KMS-11 (cell line): ENCODE measurements at regions not wholly inside any gene's neighbourhood (a gene's known extent, or its start where the extent isn't known, plus 50 kb on each side); places are given as distances from the start of the nearest gene placed in this dataset.

Experiments used
- H2AFZ ChIP-seq: fragments of 200-600 bp; sonication (generic); 2 replicates; pipeline ENCODE4 v1.6.1; 2016; ENCODE audit warnings: antibody characterized with exemption, mixed run types, low read depth
- H3K27ac ChIP-seq: fragments of 200-600 bp; sonication (generic); 2 replicates; pipeline ENCODE4 v1.6.1; 2016; ENCODE audit warnings: mild to moderate bottlenecking, mixed run types
- H3K27me3 ChIP-seq: fragments of 200-600 bp; sonication (generic); 2 replicates; pipeline ENCODE4 v1.6.1; 2017; ENCODE audit warnings: mild to moderate bottlenecking, low read depth, mixed run types, moderate library complexity; ENCODE audit not compliant: insufficient read depth
- H3K36me3 ChIP-seq: fragments of 200-600 bp; sonication (generic); 2 replicates; pipeline ENCODE4 v1.6.1; 2017; ENCODE audit warnings: mild to moderate bottlenecking, mixed run types; ENCODE audit not compliant: insufficient read depth
- H3K4me1 ChIP-seq: fragments of 200-600 bp; sonication (generic); 2 replicates; pipeline ENCODE4 v1.6.1; 2016; ENCODE audit warnings: mild to moderate bottlenecking, low read depth, mixed run types; ENCODE audit not compliant: poor library complexity, severe bottlenecking
- H3K4me2 ChIP-seq: fragments of 200-600 bp; sonication (generic); 2 replicates; pipeline ENCODE4 v1.7.0; 2016; ENCODE audit warnings: mild to moderate bottlenecking, mixed run types
- H3K4me3 ChIP-seq: fragments of 200-600 bp; sonication (generic); IDR thresholded peaks from 2 replicates; pipeline ENCODE4 v1.6.1; 2017; ENCODE audit warnings: low read depth, low read length, mixed read lengths; ENCODE audit not compliant: insufficient read depth
- H3K79me2 ChIP-seq: fragments of 200-600 bp; sonication (generic); 2 replicates; pipeline ENCODE4 v1.6.1; 2016; ENCODE audit warnings: low read depth, mixed run types; ENCODE audit not compliant: insufficient read depth
- H3K9ac ChIP-seq: fragments of 200-600 bp; sonication (generic); 2 replicates; pipeline ENCODE4 v1.6.1; 2016; ENCODE audit warnings: mild to moderate bottlenecking, mixed run types
- H4K20me1 ChIP-seq: fragments of 200-600 bp; sonication (generic); 2 replicates; pipeline ENCODE4 v1.6.1; 2016; ENCODE audit warnings: mild to moderate bottlenecking, mixed run types; ENCODE audit not compliant: insufficient read depth
- TF ChIP-seq, protein P1 (sequence below): fragments of 200-600 bp; sonication (generic); conservative IDR thresholded peaks from 2 replicates; pipeline ENCODE4 v1.6.1; 2017; ENCODE audit warnings: low read depth, mild to moderate bottlenecking, antibody characterized with exemption, low read length, moderate library complexity, mixed read lengths

DNA sequence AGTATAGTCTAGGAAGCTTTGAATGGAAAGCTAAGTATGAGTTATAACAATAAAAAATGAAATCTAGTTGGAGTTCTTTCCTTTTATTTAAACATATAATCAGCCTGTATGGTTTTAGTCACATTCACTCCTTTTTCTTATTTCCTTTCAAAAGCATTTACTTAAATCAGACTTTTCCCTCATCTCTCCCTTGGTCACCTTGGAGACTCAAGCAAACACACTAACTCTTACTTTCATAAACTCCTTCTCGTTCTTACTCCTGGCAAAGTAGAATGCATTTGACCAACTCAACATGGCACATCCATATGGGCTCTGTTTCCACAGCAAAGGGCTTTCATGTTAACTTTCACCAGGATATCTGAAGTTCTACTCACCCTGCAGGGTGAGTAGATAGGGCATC, 400.0 kb downstream of the LMO7 start:
- TF ChIP-seq, protein P1, sequence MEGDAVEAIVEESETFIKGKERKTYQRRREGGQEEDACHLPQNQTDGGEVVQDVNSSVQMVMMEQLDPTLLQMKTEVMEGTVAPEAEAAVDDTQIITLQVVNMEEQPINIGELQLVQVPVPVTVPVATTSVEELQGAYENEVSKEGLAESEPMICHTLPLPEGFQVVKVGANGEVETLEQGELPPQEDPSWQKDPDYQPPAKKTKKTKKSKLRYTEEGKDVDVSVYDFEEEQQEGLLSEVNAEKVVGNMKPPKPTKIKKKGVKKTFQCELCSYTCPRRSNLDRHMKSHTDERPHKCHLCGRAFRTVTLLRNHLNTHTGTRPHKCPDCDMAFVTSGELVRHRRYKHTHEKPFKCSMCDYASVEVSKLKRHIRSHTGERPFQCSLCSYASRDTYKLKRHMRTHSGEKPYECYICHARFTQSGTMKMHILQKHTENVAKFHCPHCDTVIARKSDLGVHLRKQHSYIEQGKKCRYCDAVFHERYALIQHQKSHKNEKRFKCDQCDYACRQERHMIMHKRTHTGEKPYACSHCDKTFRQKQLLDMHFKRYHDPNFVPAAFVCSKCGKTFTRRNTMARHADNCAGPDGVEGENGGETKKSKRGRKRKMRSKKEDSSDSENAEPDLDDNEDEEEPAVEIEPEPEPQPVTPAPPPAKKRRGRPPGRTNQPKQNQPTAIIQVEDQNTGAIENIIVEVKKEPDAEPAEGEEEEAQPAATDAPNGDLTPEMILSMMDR: no peak
- Histone ChIP-seq H2AFZ (no peak overlapping the region), H3K36me3 (no peaks in the 10 kb centered on the region)

DNA sequence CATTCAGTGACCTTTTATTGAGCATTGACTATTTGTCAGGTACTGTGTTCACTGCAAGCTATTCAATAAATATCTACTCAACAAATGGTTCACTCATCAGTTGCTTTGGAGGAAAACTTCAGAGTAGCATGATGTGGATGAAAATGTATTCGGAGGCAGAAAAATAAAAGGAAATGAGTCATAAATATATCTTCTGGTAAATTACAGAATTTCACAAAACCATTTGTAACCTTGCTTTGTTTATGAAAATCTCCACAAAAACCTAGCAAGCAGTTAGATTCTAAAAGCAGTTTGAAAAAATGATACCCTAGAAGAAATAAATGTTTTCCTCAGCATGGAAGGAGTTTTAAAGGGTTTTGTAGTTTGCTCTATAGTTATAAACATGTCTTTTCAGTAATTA, 399.6 kb downstream of the LMO7 start:
- H3K4me3 ChIP-seq: no peak overlapping the region
- H2AFZ ChIP-seq: no peak overlapping the region

More for the DNA sequence above, 400.0 kb downstream of the LMO7 start:
- Histone ChIP-seq H3K4me1 (no peaks in the 10 kb centered on the region), H3K79me2 (no peaks in the 10 kb centered on the region), H3K27ac (no peak overlapping the region), H3K4me2 (no peak overlapping the region), H3K4me3 (no peak overlapping the region), H4K20me1 (no peaks in the 10 kb centered on the region), H3K27me3 (no peaks in the 10 kb centered on the region), H3K9ac (no peak overlapping the region)

DNA sequence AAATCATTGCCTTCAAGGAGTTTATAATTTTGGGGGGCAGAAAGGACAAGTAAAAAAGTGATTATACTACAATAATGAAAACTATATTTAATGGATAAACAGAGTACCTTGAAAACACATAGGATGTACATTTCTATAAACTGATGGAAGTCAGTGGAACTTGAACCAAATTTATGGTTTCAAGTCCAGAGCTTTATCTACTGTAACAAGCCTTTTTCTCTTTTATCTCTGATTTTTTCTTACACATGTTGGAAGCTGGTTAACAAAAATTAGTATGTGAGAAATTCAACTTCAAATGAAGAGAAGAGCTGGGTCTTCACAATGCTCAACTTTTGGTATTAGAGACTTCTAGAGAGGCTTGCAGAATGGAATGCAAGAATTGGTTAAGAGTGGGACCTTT, 393.6 kb downstream of the LMO7 start:
- Histone ChIP-seq H3K36me3 (no peaks in the 10 kb centered on the region), H3K4me3 (no peak overlapping the region), H3K4me2 (no peak overlapping the region), H3K27ac (no peak overlapping the region), H3K27me3 (no peaks in the 10 kb centered on the region), H3K9ac (no peak overlapping the region), H2AFZ (no peak overlapping the region), H3K79me2 (no peaks in the 10 kb centered on the region), H4K20me1 (no peaks in the 10 kb centered on the region), H3K4me1 (peaks cover 10% of the 10 kb centered on the region)
- TF ChIP-seq, protein P1: no peak

More for the DNA sequence above, 399.6 kb downstream of the LMO7 start:
- H3K79me2 ChIP-seq: no peaks in the 10 kb centered on the region
- no peaks in the 10 kb centered on the region for H3K36me3 ChIP-seq
- H4K20me1 ChIP-seq: no peaks in the 10 kb centered on the region
- H3K4me2 ChIP-seq: no peak overlapping the region
- H3K9ac ChIP-seq: no peak overlapping the region
- H3K27ac ChIP-seq: no peak overlapping the region
- H3K27me3 ChIP-seq: no peaks in the 10 kb centered on the region
- TF ChIP-seq, protein P1: no peak
- H3K4me1 ChIP-seq: no peaks in the 10 kb centered on the region

DNA sequence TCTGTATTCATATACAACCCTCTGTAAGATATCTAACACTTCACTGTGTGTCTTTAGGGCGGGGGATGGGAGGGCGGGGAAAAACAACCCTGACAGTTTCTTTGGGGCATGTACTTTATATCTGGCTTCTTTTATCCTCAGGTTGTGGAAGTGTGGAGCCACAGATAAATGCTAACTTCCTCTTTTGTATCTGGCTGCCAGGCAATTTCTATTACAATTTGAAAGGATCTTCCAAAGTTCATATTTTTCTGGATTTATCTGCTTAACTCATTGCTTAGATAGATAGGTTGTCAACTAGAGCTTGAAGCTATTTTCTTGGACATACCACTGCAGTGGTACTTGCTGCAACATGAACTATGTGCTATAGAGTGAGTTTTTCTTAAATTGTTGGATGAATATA, 393.0 kb downstream of the LMO7 start:
- Histone ChIP-seq H3K79me2 (no peaks in the 10 kb centered on the region), H3K4me3 (no peak overlapping the region), H3K4me2 (no peak overlapping the region), H2AFZ (no peak overlapping the region), H3K27me3 (no peaks in the 10 kb centered on the region), H3K36me3 (no peaks in the 10 kb centered on the region), H3K27ac (no peak overlapping the region), H3K9ac (no peak overlapping the region), H3K4me1 (peaks cover 10% of the 10 kb centered on the region), H4K20me1 (no peaks in the 10 kb centered on the region)
- TF ChIP-seq, protein P1: no peak
